H9 (cell line): ENCODE measurements at regions not wholly inside any gene's neighbourhood (a gene's known extent, or its start where the extent isn't known, plus 50 kb on each side); places are given as distances from the start of the nearest gene placed in this dataset.

Experiments used
- DNase-seq: peaks from one replicate; pipeline ENCODE4 v3.0.0-alpha.2; 2017
- H2AFZ ChIP-seq: one replicate; pipeline ENCODE4 v1.6.1; 2013; ENCODE audit warnings: mild to moderate bottlenecking, low read length, control low read depth, moderate library complexity
- H2AK5ac ChIP-seq: 2 replicates; pipeline ENCODE4 v1.6.1; 2013; ENCODE audit warnings: low read length, control low read depth, mixed read lengths; ENCODE audit not compliant: insufficient read length
- H2BK120ac ChIP-seq: one replicate; pipeline ENCODE4 v1.6.1; 2013; ENCODE audit warnings: low read depth, mild to moderate bottlenecking, low read length, control low read depth, inconsistent platforms; ENCODE audit not compliant: poor library complexity, severe bottlenecking
- H2BK12ac ChIP-seq: 2 replicates; pipeline ENCODE4 v1.6.1; 2013; ENCODE audit warnings: low read length, control low read depth, mixed read lengths, low read depth; ENCODE audit not compliant: insufficient read length
- H2BK15ac ChIP-seq: 2 replicates; pipeline ENCODE4 v1.6.1; 2013; ENCODE audit warnings: low read depth, low read length, control low read depth
- H2BK20ac ChIP-seq: one replicate; pipeline ENCODE4 v1.6.1; 2013; ENCODE audit warnings: low read depth, mild to moderate bottlenecking, low read length, control low read depth, inconsistent platforms; ENCODE audit not compliant: poor library complexity, severe bottlenecking
- H2BK5ac ChIP-seq: 2 replicates; pipeline ENCODE4 v1.6.1; 2013; ENCODE audit warnings: low read length, control low read depth, mixed read lengths; ENCODE audit not compliant: insufficient read length
- H3K14ac ChIP-seq: 2 replicates; pipeline ENCODE4 v1.6.1; 2013; ENCODE audit warnings: low read length, control low read depth; ENCODE audit not compliant: insufficient read depth
- H3K18ac ChIP-seq: 2 replicates; pipeline ENCODE4 v1.6.1; 2013; ENCODE audit warnings: low read depth, mild to moderate bottlenecking, mixed read lengths, low read length, control low read depth; ENCODE audit not compliant: insufficient read length
- H3K23ac ChIP-seq: 2 replicates; pipeline ENCODE4 v1.6.1; 2013; ENCODE audit warnings: low read length, control low read depth, mixed read lengths, low read depth; ENCODE audit not compliant: insufficient read length
- H3K23me2 ChIP-seq: 2 replicates; pipeline ENCODE4 v1.6.1; 2013; ENCODE audit warnings: low read depth, mild to moderate bottlenecking, mixed read lengths, low read length, control low read depth; ENCODE audit not compliant: insufficient read length, poor library complexity, severe bottlenecking
- H3K27ac ChIP-seq: 2 replicates; pipeline ENCODE4 v1.5.1; 2013; ENCODE audit warnings: low read length, control low read depth, mixed read lengths, low read depth; ENCODE audit not compliant: insufficient read length
- H3K27me3 ChIP-seq: 2 replicates; pipeline ENCODE4 v1.6.1; 2013; ENCODE audit warnings: low read length, control low read depth, inconsistent platforms; ENCODE audit not compliant: insufficient read depth
- H3K4ac ChIP-seq: 2 replicates; pipeline ENCODE4 v1.6.1; 2013; ENCODE audit warnings: low read depth, mild to moderate bottlenecking, control low read depth, inconsistent platforms, low read length, moderate library complexity
- H3K4me1 ChIP-seq: 2 replicates; pipeline ENCODE4 v1.6.1; 2013; ENCODE audit warnings: low read length, control low read depth, inconsistent platforms; ENCODE audit not compliant: insufficient read depth
- H3K4me2 ChIP-seq: 2 replicates; pipeline ENCODE4 v1.6.1; 2013; ENCODE audit warnings: low read length, control low read depth, mixed read lengths; ENCODE audit not compliant: insufficient read length, insufficient read depth
- H3K56ac ChIP-seq: 2 replicates; pipeline ENCODE4 v1.6.1; 2013; ENCODE audit warnings: low read depth, mild to moderate bottlenecking, mixed read lengths, low read length, control low read depth; ENCODE audit not compliant: insufficient read length
- H3K79me1 ChIP-seq: 2 replicates; pipeline ENCODE4 v1.6.1; 2013; ENCODE audit warnings: low read depth, mild to moderate bottlenecking, moderate library complexity, low read length, control low read depth, inconsistent platforms; ENCODE audit not compliant: insufficient read depth, poor library complexity, severe bottlenecking
- H3K79me2 ChIP-seq: 2 replicates; pipeline ENCODE4 v1.6.1; 2013; ENCODE audit warnings: low read length, control low read depth, inconsistent platforms; ENCODE audit not compliant: insufficient read depth
- H3K9ac ChIP-seq: 2 replicates; pipeline ENCODE4 v1.6.1; 2013; ENCODE audit warnings: low read length, control low read depth, mixed read lengths; ENCODE audit not compliant: insufficient read length; ENCODE audit errors: extremely low read depth
- H3K9me3 ChIP-seq: one replicate; pipeline ENCODE4 v1.6.1; 2013; ENCODE audit warnings: low read depth, low read length, inconsistent platforms; ENCODE audit not compliant: control insufficient read depth
- H3T11ph ChIP-seq: one replicate; pipeline ENCODE4 v1.6.1; 2013; ENCODE audit warnings: mild to moderate bottlenecking, low read length, control low read depth, inconsistent platforms
- H4K20me1 ChIP-seq: one replicate; pipeline ENCODE4 v1.6.1; 2013; ENCODE audit not compliant: control insufficient read depth, insufficient read length, insufficient read depth
- H4K5ac ChIP-seq: 2 replicates; pipeline ENCODE4 v1.6.1; 2013; ENCODE audit warnings: low read depth, mild to moderate bottlenecking, mixed read lengths, low read length, control low read depth; ENCODE audit not compliant: insufficient read length
- H4K8ac ChIP-seq: replicated peaks from 2 replicates; pipeline ENCODE4 v1.6.1; 2013; ENCODE audit warnings: low read length, control low read depth, mixed read lengths, low read depth; ENCODE audit not compliant: insufficient read length
- H4K91ac ChIP-seq: 2 replicates; pipeline ENCODE4 v1.6.1; 2013; ENCODE audit warnings: low read depth, mild to moderate bottlenecking, moderate library complexity, mixed read lengths, low read length, control low read depth; ENCODE audit not compliant: insufficient read length
- H3K27ac Mint-ChIP-seq, 3 experiments: 2 replicates in 2 of 3; 3 replicates in 1 of 3; pipeline ENCODE4 v1.8.0; 2020 to 2021; ENCODE audit warnings: mixed read lengths in 3 of 3, mild to moderate bottlenecking in 1 of 3, moderate library complexity in 1 of 3
- H3K27me3 Mint-ChIP-seq: 2 replicates; pipeline ENCODE4 v1.8.0; 2021; ENCODE audit warnings: low read depth, mild to moderate bottlenecking, moderate library complexity, mixed read lengths
- H3K36me3 Mint-ChIP-seq, 3 experiments: 2 replicates in 2 of 3; 3 replicates in 1 of 3; pipeline ENCODE4 v1.8.0; 2020 to 2021; ENCODE audit warnings: low read depth in 3 of 3, mixed read lengths in 3 of 3; ENCODE audit not compliant: insufficient read depth in 1 of 3
- H3K4me1 Mint-ChIP-seq, 2 experiments: 2 replicates each; pipeline ENCODE4 v1.8.0; 2020; ENCODE audit warnings: mixed read lengths in 2 of 2
- H3K4me3 Mint-ChIP-seq, 2 experiments: 2 replicates in 1 of 2; 3 replicates in 1 of 2; pipeline ENCODE4 v1.8.0; 2020 to 2021; ENCODE audit warnings: mild to moderate bottlenecking in 2 of 2, mixed read lengths in 2 of 2, moderate library complexity in 1 of 2
- H3K9me3 Mint-ChIP-seq, 2 experiments: 2 replicates in 1 of 2; 3 replicates in 1 of 2; pipeline ENCODE4 v1.8.0; 2020; ENCODE audit warnings: mild to moderate bottlenecking in 2 of 2, mixed read lengths in 2 of 2, moderate library complexity in 1 of 2
- CTCF ChIP-seq: fragments of 200-600 bp; sonication (generic); conservative IDR thresholded peaks from 3 replicates; pipeline ENCODE4 v1.8.0; 2021; ENCODE audit warnings: antibody characterized with exemption, mild to moderate bottlenecking
- WGBS: extraction: QIAGEN DNeasy Blood & Tissue Kit; methylation state at CpG from one replicate; pipeline ENCODE4 v1.1.7; 2013; ENCODE audit warnings: missing lambda C conversion rate, low lambda C conversion rate, mixed read lengths; ENCODE audit not compliant: insufficient read length; ENCODE audit errors: extremely low coverage; 5-methylcytosine and 5-hydroxymethylcytosine counted together

- Histone ChIP-seq H3K4ac (no peak overlapping the region), H3K23ac (no peak overlapping the region), H4K91ac (no peak overlapping the region), H4K8ac (no peak overlapping the region), H3T11ph (no peak overlapping the region), H4K5ac (no peak overlapping the region), H2AK5ac (no peak overlapping the region), H3K14ac (no peak overlapping the region), H3K56ac (no peak overlapping the region), H3K18ac (no peak overlapping the region), H4K20me1 (no peaks in the 10 kb centered on the region), H2BK15ac (no peak overlapping the region), H2BK20ac (no peak overlapping the region), H2AFZ (no peak overlapping the region), H3K9me3 (no peaks in the 10 kb centered on the region), H3K27me3 (no peaks in the 10 kb centered on the region), H3K79me1 (no peaks in the 10 kb centered on the region), H2BK5ac (no peak overlapping the region), H3K4me1 (no peaks in the 10 kb centered on the region; the same call in 1 of the 2 replicates), H3K79me2 (no peaks in the 10 kb centered on the region), H3K23me2 (no peaks in the 10 kb centered on the region), H3K27ac (no peak overlapping the region), H3K4me2 (no peak overlapping the region), H2BK12ac (no peak overlapping the region), H2BK120ac (no peak overlapping the region), H3K9ac (no peak overlapping the region)
- Mint-ChIP-seq H3K36me3 (peaks cover 0 to 14% (median 5%) of the 10 kb centered on the region in 3 experiments; a peak in 3 of 7 replicates), H3K27me3 (no peaks in the 10 kb centered on the region), H3K4me3 (no peak overlapping the region), H3K27ac (peak overlapping the region in 2 of 3 experiments; percentile 32 to 80; a peak in 2 of 7 replicates), H3K9me3 (peaks cover 2 to 7% of the 10 kb centered on the region in 2 experiments; a peak in 3 of 5 replicates), H3K4me1 (peaks cover 18 to 21% of the 10 kb centered on the region in 2 experiments)
- TF ChIP-seq CTCF: no peak
- no CpG with 5 or more reads among the region's 2 CpGs for WGBS
- DNase-seq: no peak
These were observed 383.1 kb upstream of the VSTM2A start for GRCh38 chr7:54159088-54159487.
